CMK (cell line): ENCODE measurements at regions not wholly inside any gene's neighbourhood (a gene's known extent, or its start where the extent isn't known, plus 50 kb on each side); places are given as distances from the start of the nearest gene placed in this dataset.

Source experiments
- DNase-seq: peaks from one replicate; pipeline ENCODE4 v3.0.0-alpha.2; 2010; ENCODE audit warnings: low read depth

GRCh38 chr17:68184816-68185436 lies 62.9 kb upstream of the AMZ2 start:
- DNase-seq, result no peak

GRCh38 chr17:68185820-68186219 lies 62.0 kb upstream of the AMZ2 start:
- no peak for DNase-seq

- DNase-seq, result no peak
These were observed 57.3 kb upstream of the AMZ2 start for GRCh38 chr17:68190495-68190894.

- DNase-seq, result no peak
These were observed 52.0 kb upstream of the AMZ2 start for GRCh38 chr17:68195667-68196393.

GRCh38 chr17:68196394-68197090 lies 51.3 kb upstream of the AMZ2 start:
- DNase-seq, result no peak

- DNase-seq, result no peak
These were observed 50.5 kb upstream of the AMZ2 start for GRCh38 chr17:68197091-68197996.

- DNase-seq, result no peak
These were observed 49.6 kb upstream of the AMZ2 start for GRCh38 chr17:68197997-68198930.
